Brain microvascular endothelial cell (primary cell): ENCODE measurements at regions not wholly inside any gene's neighbourhood (a gene's known extent, or its start where the extent isn't known, plus 50 kb on each side); places are given as distances from the start of the nearest gene placed in this dataset.

Experiments
- DNase-seq: peaks from one replicate; pipeline ENCODE4 v3.0.0-alpha.2; 2020
- H3K27ac ChIP-seq: fragments of 250-450 bp; sonication (Bioruptor Pico); 2 replicates; pipeline ENCODE4 v1.5.1; 2020; ENCODE audit warnings: mild to moderate bottlenecking, moderate library complexity
- H3K27me3 ChIP-seq: fragments of 250-450 bp; sonication (Bioruptor Pico); replicated peaks from 2 replicates; pipeline ENCODE4 v1.5.1; 2020; ENCODE audit warnings: mild to moderate bottlenecking
- H3K36me3 ChIP-seq: fragments of 250-450 bp; sonication (Bioruptor Pico); replicated peaks from 2 replicates; pipeline ENCODE4 v1.5.1; 2020; ENCODE audit warnings: mild to moderate bottlenecking
- H3K4me3 ChIP-seq: 2 replicates; pipeline ENCODE4 v1.5.1; 2011; ENCODE audit warnings: low read depth, mild to moderate bottlenecking, control low read depth, low read length, moderate library complexity
- CTCF ChIP-seq: IDR thresholded peaks from 2 replicates; pipeline ENCODE4 v1.5.1; 2011; ENCODE audit warnings: low read depth, mild to moderate bottlenecking, moderate library complexity, low read length, control low read depth, inconsistent platforms; ENCODE audit errors: missing control alignments
- in situ Hi-C: cut with HindIII; loops from 2 replicates; pipeline ENCODE4 v1.10.0; 2017; ENCODE audit warnings: low sequenced_read_pairs, low pct_ligation_motif_present

GRCh38 chr3:66827726-66828125, 170.4 kb upstream of the KBTBD8 start:
- Histone ChIP-seq H3K27me3 (no peaks in the 10 kb centered on the region), H3K4me3 (no peak overlapping the region), H3K36me3 (no peaks in the 10 kb centered on the region), H3K27ac (no peak overlapping the region)
- TF ChIP-seq CTCF = no peak
- no peak for DNase-seq
- in situ Hi-C loops = no loop called here

- Histone ChIP-seq H3K27me3 (no peaks in the 10 kb centered on the region), H3K4me3 (no peak overlapping the region), H3K27ac (no peak overlapping the region), H3K36me3 (no peaks in the 10 kb centered on the region)
- DNase-seq = no peak
- in situ Hi-C loops = no loop called here
- no peak for TF ChIP-seq CTCF
Measured at GRCh38 chr3:66828303-66828702, 169.8 kb upstream of the KBTBD8 start.

- DNase-seq = no peak
- TF ChIP-seq CTCF = no peak
- H3K27me3 ChIP-seq = no peaks in the 10 kb centered on the region
- no peaks in the 10 kb centered on the region for H3K36me3 ChIP-seq
- in situ Hi-C loops = no loop called here
- no peak overlapping the region for H3K27ac ChIP-seq
- H3K4me3 ChIP-seq = no peak overlapping the region
Measured at GRCh38 chr3:66830301-66830700, 167.8 kb upstream of the KBTBD8 start.

GRCh38 chr3:66831931-66832330, 166.2 kb upstream of the KBTBD8 start:
- no peak for DNase-seq
- no peak for TF ChIP-seq CTCF
- H3K27ac ChIP-seq = no peak overlapping the region
- H3K36me3 ChIP-seq = no peaks in the 10 kb centered on the region
- in situ Hi-C loops = no loop called here
- H3K27me3 ChIP-seq = no peaks in the 10 kb centered on the region
- no peak overlapping the region for H3K4me3 ChIP-seq

GRCh38 chr3:66836363-66837152, 161.5 kb upstream of the KBTBD8 start:
- no peaks in the 10 kb centered on the region for H3K36me3 ChIP-seq
- H3K4me3 ChIP-seq = no peak overlapping the region
- DNase-seq = no peak
- TF ChIP-seq CTCF = no peak
- no peaks in the 10 kb centered on the region for H3K27me3 ChIP-seq
- no peak overlapping the region for H3K27ac ChIP-seq
- in situ Hi-C loops = no loop called here

- no peaks in the 10 kb centered on the region for H3K27me3 ChIP-seq
- no peaks in the 10 kb centered on the region for H3K36me3 ChIP-seq
- in situ Hi-C loops = no loop called here
Measured at GRCh38 chr3:66838704-66839103, 159.4 kb upstream of the KBTBD8 start.

More at GRCh38 chr3:66838704-66839103, 159.4 kb upstream of the KBTBD8 start:
- no peak for DNase-seq
- Histone ChIP-seq H3K4me3 (no peak overlapping the region), H3K27ac (no peak overlapping the region)
- TF ChIP-seq CTCF = no peak
